ENCODE measurements at regions not wholly inside any gene's neighbourhood (a gene's known extent, or its start where the extent isn't known, plus 50 kb on each side); places are given as distances from the start of the nearest gene placed in this dataset.
"Not testable (repeated sequence)": the region's sequence is repeated elsewhere in the genome, so short reads cannot be mapped to it uniquely, and the experiment has no call there.

- no peak for DNase-seq (ENCODE audit: low read depth, low spot score)
Measured at GRCh38 chr1:219560856-219561255, 52.0 kb downstream of the ZC3H11B start.

- no peak for DNase-seq (ENCODE audit: low read depth, low spot score)
Measured at GRCh38 chr1:219559899-219560298, 53.0 kb downstream of the ZC3H11B start.

GRCh38 chr1:219555806-219556205, 57.1 kb downstream of the ZC3H11B start:
- DNase-seq (ENCODE audit: low read depth, low spot score) = peak; percentile 73

GRCh38 chr1:219555031-219555692, 57.7 kb downstream of the ZC3H11B start:
- peak; percentile 87 for DNase-seq (ENCODE audit: low read depth, low spot score)

GRCh38 chr1:219553934-219554502, 58.9 kb downstream of the ZC3H11B start:
- no peak for DNase-seq (ENCODE audit: low read depth, low spot score)

- no peak for DNase-seq (ENCODE audit: low read depth, low spot score)
Measured at GRCh38 chr1:219550201-219550600, 62.7 kb downstream of the ZC3H11B start.

- no peak for DNase-seq (ENCODE audit: low read depth, low spot score)
Measured at GRCh38 chr1:219549215-219549614, 63.7 kb downstream of the ZC3H11B start.

- DNase-seq (ENCODE audit: low read depth, low spot score) = no peak
Measured at GRCh38 chr1:219548386-219548785, 64.5 kb downstream of the ZC3H11B start.

- not testable (repeated sequence) for DNase-seq (ENCODE audit: low read depth, low spot score)
Measured at GRCh38 chr1:219545756-219546155, 67.1 kb downstream of the ZC3H11B start.

- peak; percentile 37 for DNase-seq (ENCODE audit: low read depth, low spot score)
Measured at GRCh38 chr1:219544163-219544846, 68.6 kb downstream of the ZC3H11B start.

GRCh38 chr1:219542828-219543518, 69.9 kb downstream of the ZC3H11B start:
- DNase-seq (ENCODE audit: low read depth, low spot score) = peak; percentile 73

- no peak for DNase-seq (ENCODE audit: low read depth, low spot score)
Measured at GRCh38 chr1:219541946-219542345, 71.0 kb downstream of the ZC3H11B start.

- no peak for DNase-seq (ENCODE audit: low read depth, low spot score)
Measured at GRCh38 chr1:219539645-219540254, 73.2 kb downstream of the ZC3H11B start.

GRCh38 chr1:219538886-219539285, 74.0 kb downstream of the ZC3H11B start:
- no peak for DNase-seq (ENCODE audit: low read depth, low spot score)

- no peak for DNase-seq (ENCODE audit: low read depth, low spot score)
Measured at GRCh38 chr1:219537223-219537631, 75.7 kb downstream of the ZC3H11B start.

GRCh38 chr1:219536038-219536437, 76.9 kb downstream of the ZC3H11B start:
- DNase-seq (ENCODE audit: low read depth, low spot score) = no peak

- DNase-seq (ENCODE audit: low read depth, low spot score) = no peak
Measured at GRCh38 chr1:219534991-219535390, 77.9 kb downstream of the ZC3H11B start.

- DNase-seq (ENCODE audit: low read depth, low spot score) = peak; percentile 33
Measured at GRCh38 chr1:219533280-219533679, 79.6 kb downstream of the ZC3H11B start.

- no peak for DNase-seq (ENCODE audit: low read depth, low spot score)
Measured at GRCh38 chr1:219529116-219529515, 83.8 kb downstream of the ZC3H11B start.

- DNase-seq (ENCODE audit: low read depth, low spot score) = no peak
Measured at GRCh38 chr1:219528633-219529032, 84.3 kb downstream of the ZC3H11B start.

GRCh38 chr1:219527994-219528393, 84.9 kb downstream of the ZC3H11B start:
- no peak for DNase-seq (ENCODE audit: low read depth, low spot score)

GRCh38 chr1:219526074-219526473, 86.8 kb downstream of the ZC3H11B start:
- DNase-seq (ENCODE audit: low read depth, low spot score) = no peak
